SK-N-MC (cell line): ENCODE measurements at regions not wholly inside any gene's neighbourhood (a gene's known extent, or its start where the extent isn't known, plus 50 kb on each side); places are given as distances from the start of the nearest gene placed in this dataset.

Experiments used
- DNase-seq: peaks from one replicate; pipeline ENCODE4 v3.0.0-alpha.2; 2011; ENCODE audit warnings: low read depth, low spot score
- H3K27ac ChIP-seq: fragments of 200-600 bp; sonication (generic); 2 replicates; pipeline ENCODE4 v1.5.1; 2016; ENCODE audit warnings: mixed run types
- H3K36me3 ChIP-seq: fragments of 200-600 bp; sonication (generic); 2 replicates; pipeline ENCODE4 v1.6.1; 2017; ENCODE audit warnings: antibody characterized with exemption, low read length, mixed read lengths; ENCODE audit not compliant: insufficient read depth
- H3K4me3 ChIP-seq: fragments of 200-600 bp; sonication (generic); 2 replicates; pipeline ENCODE4 v1.5.1; 2016
- H3K9ac ChIP-seq: fragments of 200-600 bp; sonication (generic); 2 replicates; pipeline ENCODE4 v1.8.0; 2017; ENCODE audit warnings: mixed run types, mixed read lengths; ENCODE audit not compliant: insufficient read length
- H3K9me3 ChIP-seq: fragments of 200-600 bp; sonication (generic); 2 replicates; pipeline ENCODE4 v1.6.1; 2017; ENCODE audit warnings: low read depth, mild to moderate bottlenecking, antibody characterized with exemption, low read length, moderate library complexity, mixed read lengths
- EZH2 ChIP-seq: fragments of 200-600 bp; sonication (generic); IDR thresholded peaks from one replicate; pipeline ENCODE4 v1.6.1; 2017; ENCODE audit warnings: antibody characterized with exemption
- FOXP2 ChIP-seq: optimal IDR thresholded peaks from 2 replicates; pipeline ENCODE3; 2011; ENCODE audit warnings: mild to moderate bottlenecking, moderate library complexity; ENCODE audit not compliant: insufficient read depth; ENCODE audit errors: extremely low read length, control extremely low read depth
- POLR2AphosphoS5 ChIP-seq: IDR thresholded peaks from 2 replicates; pipeline ENCODE4 v1.6.1; 2012; ENCODE audit warnings: mild to moderate bottlenecking, low read depth, low read length, borderline replicate concordance

DNA sequence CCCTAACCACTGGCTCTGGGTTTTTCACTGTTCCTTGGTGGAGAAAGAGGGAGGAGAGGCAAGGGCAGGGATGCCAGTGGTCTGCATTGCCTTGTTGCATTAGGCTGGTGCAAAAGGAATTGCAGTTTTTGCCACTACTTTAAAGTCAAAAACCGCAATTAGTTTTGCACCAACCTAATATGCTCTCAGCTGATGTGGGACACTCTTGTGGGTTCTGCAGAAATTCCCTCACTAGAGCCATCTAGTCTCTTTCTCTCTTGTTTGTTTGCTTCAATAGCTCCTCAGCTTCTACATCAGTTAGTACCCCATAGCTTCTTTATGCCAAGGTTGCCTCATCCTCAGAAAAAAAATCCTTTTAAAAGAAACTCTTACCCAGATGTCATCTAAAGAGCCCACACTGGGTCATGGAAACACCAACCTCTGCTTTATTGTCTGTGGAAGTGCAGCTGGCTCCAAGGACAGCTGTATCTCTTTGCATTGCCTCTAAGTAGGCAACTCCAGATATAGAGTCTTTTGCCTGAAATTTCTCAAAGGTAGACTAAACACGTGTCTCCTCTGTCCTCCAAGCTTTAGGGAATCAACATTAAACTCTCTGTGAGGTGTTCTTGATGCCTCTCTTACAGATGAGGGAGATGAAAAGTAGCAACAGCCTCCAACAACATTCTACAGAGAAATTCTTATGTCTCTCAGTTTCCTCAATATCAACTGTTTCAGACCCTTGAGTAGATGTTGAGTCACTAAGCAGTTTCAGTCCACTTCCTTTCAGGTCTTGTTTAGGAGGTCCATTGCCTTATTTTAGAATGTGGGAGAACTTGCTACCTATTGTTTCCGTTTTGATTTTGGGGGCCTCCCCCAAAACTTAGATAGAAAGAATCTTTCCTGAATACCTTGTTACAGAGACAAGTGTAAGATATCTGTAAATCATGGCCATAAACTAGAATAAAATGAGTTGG, 84.9 kb upstream of the MEF2C start:
- no peaks in the 10 kb centered on the region for H3K36me3 ChIP-seq
- no peak overlapping the region for H3K27ac ChIP-seq
- no peaks in the 10 kb centered on the region for H3K9me3 ChIP-seq
- H3K4me3 ChIP-seq: no peak overlapping the region
- DNase-seq: no peak
- no peak for TF ChIP-seq POLR2AphosphoS5
- no peak for TF ChIP-seq EZH2
- TF ChIP-seq FOXP2: no peak
- no peak overlapping the region for H3K9ac ChIP-seq

DNA sequence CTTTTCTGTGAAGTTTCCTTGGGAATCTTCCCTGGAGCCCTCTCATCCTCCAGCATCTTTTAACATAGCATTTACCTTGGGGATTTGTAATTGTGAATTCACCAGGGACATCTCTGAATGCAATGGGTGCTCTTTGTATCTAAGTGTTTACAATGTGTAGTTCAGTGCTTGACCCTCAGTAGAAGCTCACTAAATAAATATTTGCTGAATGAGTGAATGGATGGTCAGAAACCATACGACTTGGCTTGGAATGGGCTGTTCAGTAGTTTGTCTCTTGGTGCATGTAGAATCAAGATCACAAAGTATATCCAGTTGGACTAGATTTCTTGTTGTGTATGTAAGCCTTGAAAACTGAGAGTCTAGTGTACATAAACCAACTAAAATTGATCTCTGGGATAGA, 81.8 kb upstream of the MEF2C start:
- TF ChIP-seq POLR2AphosphoS5 (no peak), FOXP2 (no peak), EZH2 (no peak)
- H3K27ac ChIP-seq: no peak overlapping the region
- no peak overlapping the region for H3K4me3 ChIP-seq
- no peak overlapping the region for H3K9ac ChIP-seq
- H3K36me3 ChIP-seq: no peaks in the 10 kb centered on the region
- no peaks in the 10 kb centered on the region for H3K9me3 ChIP-seq
- no peak for DNase-seq

DNA sequence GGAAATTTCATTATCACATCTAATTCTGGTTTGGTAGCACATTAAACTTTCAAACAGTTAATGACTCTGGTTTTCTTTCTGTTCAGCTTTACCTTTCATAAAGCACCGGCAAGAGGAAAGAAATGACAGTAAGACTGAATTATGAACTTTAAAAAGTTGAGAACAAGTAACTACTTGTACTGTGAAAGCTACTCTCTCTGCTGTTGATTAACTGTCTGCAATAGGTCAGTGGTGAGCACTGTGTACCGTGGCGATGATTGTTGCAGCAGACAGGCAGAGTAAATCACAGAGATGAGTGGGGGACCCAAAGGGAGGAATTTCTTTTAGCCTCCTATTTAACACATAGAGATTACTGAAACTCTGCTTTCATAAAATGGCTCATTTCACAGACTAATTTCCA, 74.0 kb upstream of the MEF2C start:
- H3K4me3 ChIP-seq: no peak overlapping the region
- no peak overlapping the region for H3K27ac ChIP-seq
- no peak for DNase-seq
- no peaks in the 10 kb centered on the region for H3K36me3 ChIP-seq
- H3K9ac ChIP-seq: no peak overlapping the region
- no peaks in the 10 kb centered on the region for H3K9me3 ChIP-seq
- no peak for TF ChIP-seq FOXP2
- TF ChIP-seq EZH2: no peak
- no peak for TF ChIP-seq POLR2AphosphoS5

DNA sequence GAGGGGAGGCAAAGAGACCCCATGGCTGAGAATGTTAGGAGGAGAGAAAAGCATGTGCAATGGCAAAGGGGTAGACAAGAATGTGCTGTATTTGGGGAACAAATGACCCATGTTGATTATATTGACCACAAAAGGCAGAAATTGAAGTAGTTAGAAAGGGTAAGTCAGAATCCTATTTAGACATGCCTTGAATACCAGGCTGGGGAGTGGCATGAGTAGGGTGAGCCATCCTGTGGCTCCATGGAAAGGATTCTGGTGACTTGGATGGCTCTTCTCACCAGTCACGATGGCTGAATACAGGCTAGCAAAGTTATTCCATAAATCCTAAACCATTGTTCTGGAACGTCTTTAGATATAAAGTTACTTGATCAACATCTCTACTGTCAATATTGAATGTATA, 73.4 kb upstream of the MEF2C start:
- Histone ChIP-seq H3K9ac (no peak overlapping the region), H3K27ac (no peak overlapping the region), H3K9me3 (no peaks in the 10 kb centered on the region), H3K36me3 (no peaks in the 10 kb centered on the region), H3K4me3 (no peak overlapping the region)
- no peak for TF ChIP-seq POLR2AphosphoS5
- TF ChIP-seq EZH2: no peak
- TF ChIP-seq FOXP2: no peak
- no peak for DNase-seq

DNA sequence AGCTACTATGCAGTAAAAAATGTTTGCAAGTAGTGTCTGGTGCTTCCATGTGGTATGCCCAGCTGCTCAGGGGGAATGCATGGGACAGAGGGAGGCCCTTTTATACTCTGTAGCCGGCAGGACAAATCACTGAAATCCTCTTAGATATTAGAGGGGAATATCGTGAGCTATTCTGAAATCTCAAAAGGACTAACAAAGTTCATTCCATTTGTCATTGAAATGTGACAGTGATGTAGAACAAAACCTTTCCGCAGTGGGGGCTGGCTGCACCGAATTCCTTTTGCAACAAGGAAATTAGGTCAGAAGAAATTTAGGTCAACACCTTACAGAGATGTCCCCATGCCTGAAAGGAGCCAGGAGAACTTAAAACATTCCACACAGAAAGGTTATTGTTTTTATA, 72.4 kb upstream of the MEF2C start:
- Histone ChIP-seq H3K36me3 (no peaks in the 10 kb centered on the region), H3K4me3 (no peak overlapping the region), H3K9ac (no peak overlapping the region), H3K27ac (no peak overlapping the region), H3K9me3 (no peaks in the 10 kb centered on the region)
- no peak for DNase-seq
- TF ChIP-seq EZH2: no peak
- no peak for TF ChIP-seq POLR2AphosphoS5
- no peak for TF ChIP-seq FOXP2

DNA sequence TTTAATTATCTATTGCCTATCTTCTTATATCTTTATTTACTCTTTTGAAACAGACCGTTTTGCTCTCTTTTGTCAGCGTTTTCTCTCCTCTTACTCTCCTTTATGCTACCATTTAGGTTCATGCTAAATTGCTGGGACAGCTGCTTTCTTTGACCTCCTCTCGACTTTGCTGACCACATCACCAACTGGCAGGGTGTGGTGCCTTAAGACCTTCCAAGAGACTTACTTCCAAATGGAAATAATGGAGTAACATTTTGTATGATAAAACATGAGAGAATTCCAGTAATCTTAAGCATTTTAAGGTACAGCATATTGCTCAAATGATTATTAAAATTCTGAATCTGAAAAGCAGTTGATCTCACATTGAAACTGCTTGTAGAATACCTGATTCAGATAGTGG, 71.5 kb upstream of the MEF2C start:
- H3K4me3 ChIP-seq: no peak overlapping the region
- H3K9ac ChIP-seq: no peak overlapping the region
- H3K36me3 ChIP-seq: no peaks in the 10 kb centered on the region
- no peak overlapping the region for H3K27ac ChIP-seq
- no peaks in the 10 kb centered on the region for H3K9me3 ChIP-seq
- no peak for DNase-seq
- TF ChIP-seq FOXP2 (no peak), POLR2AphosphoS5 (no peak), EZH2 (no peak)

DNA sequence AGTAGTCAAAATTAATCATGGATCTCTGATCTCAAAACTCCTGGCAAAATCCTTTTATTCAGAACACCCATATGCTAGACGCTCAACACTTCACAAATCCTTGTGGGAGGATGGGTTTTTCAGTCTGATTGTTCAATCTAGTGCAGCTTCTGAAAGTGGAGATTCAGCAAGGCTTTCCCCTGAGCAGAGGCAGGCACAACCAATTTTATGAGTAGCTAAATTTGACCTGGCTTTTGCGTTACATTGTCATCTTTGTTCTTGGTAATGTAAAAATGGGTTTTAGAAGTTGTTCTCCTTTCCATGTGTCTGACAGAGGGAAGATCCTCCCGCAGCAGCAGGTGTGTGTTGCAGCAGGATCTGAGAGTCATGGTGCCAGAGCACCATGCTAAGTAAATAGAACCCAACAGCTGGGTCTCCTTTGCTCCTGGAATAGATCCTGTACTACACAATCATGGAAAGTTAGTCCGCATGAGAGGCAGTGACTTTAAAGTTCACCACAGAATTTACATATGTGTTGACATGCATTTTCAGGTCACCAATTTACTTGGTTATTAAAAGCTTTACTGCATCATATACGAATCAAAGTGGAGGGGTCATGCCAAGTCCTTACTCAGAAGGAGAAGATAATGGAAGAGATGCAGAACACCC, 70.1 kb upstream of the MEF2C start:
- DNase-seq: no peak
- Histone ChIP-seq H3K9me3 (no peaks in the 10 kb centered on the region), H3K36me3 (no peaks in the 10 kb centered on the region), H3K9ac (no peak overlapping the region), H3K4me3 (no peak overlapping the region), H3K27ac (no peak overlapping the region)
- no peak for TF ChIP-seq FOXP2
- TF ChIP-seq EZH2: no peak
- no peak for TF ChIP-seq POLR2AphosphoS5

DNA sequence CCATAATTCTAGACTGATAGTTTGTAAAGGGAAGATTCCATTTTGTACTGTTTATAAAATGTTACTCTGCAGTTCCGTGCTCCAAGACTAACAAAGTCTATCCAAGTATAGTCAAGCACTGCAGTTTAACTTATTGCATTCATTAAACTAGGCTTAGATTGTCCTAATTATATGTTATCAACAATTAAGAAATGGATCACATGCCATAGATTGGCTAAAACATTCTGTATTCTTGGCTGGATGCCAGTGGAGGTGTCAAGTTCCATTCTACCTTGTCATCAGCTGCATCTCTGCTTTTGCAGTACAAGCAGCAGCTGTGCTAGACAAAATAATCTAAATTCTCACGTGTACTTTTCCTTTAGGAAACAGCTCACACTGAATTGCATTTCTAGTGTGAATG, 69.4 kb upstream of the MEF2C start:
- TF ChIP-seq EZH2 (no peak), FOXP2 (no peak), POLR2AphosphoS5 (no peak)
- Histone ChIP-seq H3K9me3 (no peaks in the 10 kb centered on the region), H3K27ac (no peak overlapping the region), H3K36me3 (no peaks in the 10 kb centered on the region), H3K4me3 (no peak overlapping the region), H3K9ac (no peak overlapping the region)
- no peak for DNase-seq

DNA sequence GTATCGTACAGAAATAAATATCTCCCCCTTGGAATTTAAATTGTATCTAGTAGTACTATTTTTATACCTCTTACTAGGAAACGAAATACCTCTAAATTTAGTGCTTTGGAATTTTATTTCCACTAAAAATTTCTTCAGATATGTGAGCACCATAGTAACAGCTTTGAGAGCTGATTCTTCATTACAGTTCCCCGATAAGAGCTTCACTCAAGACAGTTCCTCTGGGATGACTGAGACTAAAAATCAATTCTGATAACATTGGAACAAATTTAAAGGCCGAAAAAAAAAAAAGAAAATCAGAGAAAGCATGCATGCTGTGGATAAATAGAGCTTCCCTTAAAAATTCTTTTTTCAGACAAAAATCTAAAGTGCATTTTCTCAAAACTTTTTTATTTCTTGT, 68.5 kb upstream of the MEF2C start:
- no peak overlapping the region for H3K4me3 ChIP-seq
- H3K9ac ChIP-seq: no peak overlapping the region
- H3K27ac ChIP-seq: no peak overlapping the region
- no peak for DNase-seq
- H3K36me3 ChIP-seq: no peaks in the 10 kb centered on the region
- no peak for TF ChIP-seq POLR2AphosphoS5
- TF ChIP-seq EZH2: no peak
- no peak for TF ChIP-seq FOXP2
- no peaks in the 10 kb centered on the region for H3K9me3 ChIP-seq
